ENCODE measurements at regions not wholly inside any gene's neighbourhood (a gene's known extent, or its start where the extent isn't known, plus 50 kb on each side); places are given as distances from the start of the nearest gene placed in this dataset.

- TF ChIP-seq, protein P1, sequence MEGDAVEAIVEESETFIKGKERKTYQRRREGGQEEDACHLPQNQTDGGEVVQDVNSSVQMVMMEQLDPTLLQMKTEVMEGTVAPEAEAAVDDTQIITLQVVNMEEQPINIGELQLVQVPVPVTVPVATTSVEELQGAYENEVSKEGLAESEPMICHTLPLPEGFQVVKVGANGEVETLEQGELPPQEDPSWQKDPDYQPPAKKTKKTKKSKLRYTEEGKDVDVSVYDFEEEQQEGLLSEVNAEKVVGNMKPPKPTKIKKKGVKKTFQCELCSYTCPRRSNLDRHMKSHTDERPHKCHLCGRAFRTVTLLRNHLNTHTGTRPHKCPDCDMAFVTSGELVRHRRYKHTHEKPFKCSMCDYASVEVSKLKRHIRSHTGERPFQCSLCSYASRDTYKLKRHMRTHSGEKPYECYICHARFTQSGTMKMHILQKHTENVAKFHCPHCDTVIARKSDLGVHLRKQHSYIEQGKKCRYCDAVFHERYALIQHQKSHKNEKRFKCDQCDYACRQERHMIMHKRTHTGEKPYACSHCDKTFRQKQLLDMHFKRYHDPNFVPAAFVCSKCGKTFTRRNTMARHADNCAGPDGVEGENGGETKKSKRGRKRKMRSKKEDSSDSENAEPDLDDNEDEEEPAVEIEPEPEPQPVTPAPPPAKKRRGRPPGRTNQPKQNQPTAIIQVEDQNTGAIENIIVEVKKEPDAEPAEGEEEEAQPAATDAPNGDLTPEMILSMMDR (conservative IDR thresholded peaks at IDR 0.05; ENCODE audit: low read length), result no peak
- TF ChIP-seq EZH2phosphoT487 (IDR thresholded peaks at IDR 0.05; ENCODE audit: borderline replicate concordance, low read depth, low read length), result no peak
Measured at GRCh38 chr9:89677702-89678395, 73.0 kb downstream of the GADD45G start.

All from OCI-LY7 (cell line).